ENCODE measurements at regions not wholly inside any gene's neighbourhood (a gene's known extent, or its start where the extent isn't known, plus 50 kb on each side); places are given as distances from the start of the nearest gene placed in this dataset.

DNA sequence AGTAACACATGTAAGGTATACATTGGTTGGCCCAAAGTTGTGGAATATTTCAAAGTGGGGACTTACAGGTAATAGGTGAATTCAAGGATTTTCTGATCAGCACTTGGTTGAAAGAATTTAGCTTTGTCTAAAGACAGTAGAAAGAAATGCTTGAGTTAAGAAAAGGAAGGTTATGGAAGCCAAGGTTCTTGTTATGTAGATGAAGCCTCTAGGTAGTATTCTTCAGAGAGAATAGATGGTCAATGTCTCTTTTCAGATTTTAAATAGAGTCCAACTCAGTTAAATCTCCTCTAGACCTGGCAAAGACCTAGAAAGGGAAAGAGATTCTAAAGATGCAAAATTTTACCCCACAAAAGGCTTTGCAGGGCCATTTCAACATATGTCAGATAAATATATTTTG lies 157.4 kb downstream of the ANKRD30B start:
- DNase-seq: no peak
- Histone ChIP-seq H3K36me3 (no peaks in the 10 kb centered on the region), H3K27ac (no peak overlapping the region), H3K9me3 (no peaks in the 10 kb centered on the region), H3K4me3 (no peak overlapping the region), H3K4me1 (no peaks in the 10 kb centered on the region), H3K27me3 (no peaks in the 10 kb centered on the region)
- intact Hi-C loops (cut with DNase I; ENCODE audit: low total_unique reads): no loop called here
- TF ChIP-seq, protein P1, sequence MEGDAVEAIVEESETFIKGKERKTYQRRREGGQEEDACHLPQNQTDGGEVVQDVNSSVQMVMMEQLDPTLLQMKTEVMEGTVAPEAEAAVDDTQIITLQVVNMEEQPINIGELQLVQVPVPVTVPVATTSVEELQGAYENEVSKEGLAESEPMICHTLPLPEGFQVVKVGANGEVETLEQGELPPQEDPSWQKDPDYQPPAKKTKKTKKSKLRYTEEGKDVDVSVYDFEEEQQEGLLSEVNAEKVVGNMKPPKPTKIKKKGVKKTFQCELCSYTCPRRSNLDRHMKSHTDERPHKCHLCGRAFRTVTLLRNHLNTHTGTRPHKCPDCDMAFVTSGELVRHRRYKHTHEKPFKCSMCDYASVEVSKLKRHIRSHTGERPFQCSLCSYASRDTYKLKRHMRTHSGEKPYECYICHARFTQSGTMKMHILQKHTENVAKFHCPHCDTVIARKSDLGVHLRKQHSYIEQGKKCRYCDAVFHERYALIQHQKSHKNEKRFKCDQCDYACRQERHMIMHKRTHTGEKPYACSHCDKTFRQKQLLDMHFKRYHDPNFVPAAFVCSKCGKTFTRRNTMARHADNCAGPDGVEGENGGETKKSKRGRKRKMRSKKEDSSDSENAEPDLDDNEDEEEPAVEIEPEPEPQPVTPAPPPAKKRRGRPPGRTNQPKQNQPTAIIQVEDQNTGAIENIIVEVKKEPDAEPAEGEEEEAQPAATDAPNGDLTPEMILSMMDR (IDR thresholded peaks at IDR 0.05): no peak

DNA sequence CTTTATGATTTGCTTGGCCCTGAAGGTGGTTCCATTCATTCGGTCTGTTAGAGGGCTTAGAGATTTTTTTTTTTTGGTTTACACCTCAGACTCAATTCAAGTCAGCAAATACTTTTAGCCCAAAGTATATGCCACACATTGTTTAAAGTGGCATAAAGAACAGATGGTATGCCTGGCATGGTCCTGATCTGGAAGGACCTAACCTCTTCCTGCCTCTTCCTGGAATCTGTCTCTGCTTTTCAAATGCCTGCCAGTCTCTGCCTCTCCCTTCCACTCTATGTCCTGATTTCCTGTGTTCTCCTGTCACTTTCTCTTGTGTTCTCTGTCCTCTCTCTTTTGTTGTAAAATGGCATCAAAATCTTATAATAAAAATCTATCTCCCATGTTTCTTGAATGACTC lies 158.0 kb downstream of the ANKRD30B start:
- Histone ChIP-seq H3K27ac (no peak overlapping the region), H3K9me3 (no peaks in the 10 kb centered on the region), H3K4me3 (no peak overlapping the region), H3K27me3 (no peaks in the 10 kb centered on the region), H3K36me3 (no peaks in the 10 kb centered on the region), H3K4me1 (no peaks in the 10 kb centered on the region)
- intact Hi-C loops (cut with DNase I; ENCODE audit: low total_unique reads): no loop called here
- no peak for DNase-seq
- TF ChIP-seq, protein P1 (IDR thresholded peaks at IDR 0.05): no peak

- H3K27ac ChIP-seq: no peak overlapping the region
- DNase-seq: no peak
- intact Hi-C loops (cut with DNase I; ENCODE audit: low total_unique reads): no loop called here
- H3K27me3 ChIP-seq: no peaks in the 10 kb centered on the region
- no peaks in the 10 kb centered on the region for H3K4me1 ChIP-seq
- H3K36me3 ChIP-seq: no peaks in the 10 kb centered on the region
- TF ChIP-seq, protein P1 (IDR thresholded peaks at IDR 0.05): no peak
- H3K4me3 ChIP-seq: no peak overlapping the region
- no peaks in the 10 kb centered on the region for H3K9me3 ChIP-seq
Observed at GRCh38 chr18:14907420-14907819, 159.4 kb downstream of the ANKRD30B start.

- no peaks in the 10 kb centered on the region for H3K27me3 ChIP-seq
- TF ChIP-seq, protein P1 (IDR thresholded peaks at IDR 0.05): no peak
- H3K36me3 ChIP-seq: no peaks in the 10 kb centered on the region
- no peak for DNase-seq
- H3K4me3 ChIP-seq: no peak overlapping the region
- H3K9me3 ChIP-seq: no peaks in the 10 kb centered on the region
- intact Hi-C loops (cut with DNase I; ENCODE audit: low total_unique reads): no loop called here
- no peaks in the 10 kb centered on the region for H3K4me1 ChIP-seq
- no peak overlapping the region for H3K27ac ChIP-seq
Observed at GRCh38 chr18:14908541-14908940, 160.6 kb downstream of the ANKRD30B start.

- Histone ChIP-seq H3K4me1 (no peaks in the 10 kb centered on the region), H3K4me3 (no peak overlapping the region), H3K27ac (no peak overlapping the region), H3K27me3 (no peaks in the 10 kb centered on the region), H3K36me3 (no peaks in the 10 kb centered on the region), H3K9me3 (no peaks in the 10 kb centered on the region)
- no peak for DNase-seq
- TF ChIP-seq, protein P1 (IDR thresholded peaks at IDR 0.05): no peak
- intact Hi-C loops (cut with DNase I; ENCODE audit: low total_unique reads): no loop called here
Observed at GRCh38 chr18:14912967-14913366, 165.0 kb downstream of the ANKRD30B start.

DNA sequence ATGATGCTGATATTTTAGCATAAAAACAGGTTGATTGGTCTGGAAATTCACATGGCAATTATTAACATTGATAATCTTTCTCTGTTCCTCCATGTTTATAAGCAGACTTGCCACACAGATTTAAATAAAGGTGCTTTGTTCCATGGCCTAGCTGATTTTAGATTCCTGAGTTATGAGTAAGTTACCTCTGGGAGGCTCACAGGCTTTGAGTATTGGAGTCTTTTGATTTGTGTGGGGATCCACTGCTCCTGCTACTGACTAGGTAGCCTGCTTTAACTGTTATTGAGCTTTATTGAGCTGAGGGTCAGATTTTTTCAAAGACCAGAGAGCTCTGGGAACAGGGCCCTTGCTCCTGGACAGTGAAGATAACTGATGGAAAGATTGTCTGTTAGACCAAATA lies 166.1 kb downstream of the ANKRD30B start:
- Histone ChIP-seq H3K36me3 (no peaks in the 10 kb centered on the region), H3K4me1 (no peaks in the 10 kb centered on the region), H3K4me3 (no peak overlapping the region), H3K27me3 (no peaks in the 10 kb centered on the region), H3K9me3 (no peaks in the 10 kb centered on the region), H3K27ac (no peak overlapping the region)
- TF ChIP-seq, protein P1 (IDR thresholded peaks at IDR 0.05): no peak
- DNase-seq: no peak
- intact Hi-C loops (cut with DNase I; ENCODE audit: low total_unique reads): no loop called here
